ENCODE measurements at regions not wholly inside any gene's neighbourhood (a gene's known extent, or its start where the extent isn't known, plus 50 kb on each side); places are given as distances from the start of the nearest gene placed in this dataset.

DNA sequence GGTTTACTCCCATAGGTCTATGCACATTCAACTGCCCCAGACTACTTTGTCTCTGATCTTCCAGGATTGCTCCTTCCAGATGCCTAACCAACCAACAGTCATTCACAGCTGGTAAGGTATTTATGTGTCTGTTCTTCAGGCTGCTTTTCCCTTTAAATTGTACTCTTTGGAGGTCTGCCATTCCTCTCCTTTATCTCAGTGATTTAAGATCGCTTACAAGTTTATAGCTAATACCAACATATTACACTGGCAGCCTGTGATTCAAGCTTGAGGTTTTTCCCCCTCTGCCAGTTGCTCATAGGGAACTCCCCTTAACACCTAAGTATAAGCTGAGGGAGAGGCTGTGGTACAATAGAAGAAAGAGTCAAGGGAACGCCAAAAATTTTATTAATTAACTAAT is 711.7 kb upstream of the EDIL3 start:
- H3K4me3 ChIP-seq (ENCODE audit: low read length), result no peak overlapping the region
- no peak for DNase-seq (ENCODE audit: low read depth)
- TF ChIP-seq, protein P1, sequence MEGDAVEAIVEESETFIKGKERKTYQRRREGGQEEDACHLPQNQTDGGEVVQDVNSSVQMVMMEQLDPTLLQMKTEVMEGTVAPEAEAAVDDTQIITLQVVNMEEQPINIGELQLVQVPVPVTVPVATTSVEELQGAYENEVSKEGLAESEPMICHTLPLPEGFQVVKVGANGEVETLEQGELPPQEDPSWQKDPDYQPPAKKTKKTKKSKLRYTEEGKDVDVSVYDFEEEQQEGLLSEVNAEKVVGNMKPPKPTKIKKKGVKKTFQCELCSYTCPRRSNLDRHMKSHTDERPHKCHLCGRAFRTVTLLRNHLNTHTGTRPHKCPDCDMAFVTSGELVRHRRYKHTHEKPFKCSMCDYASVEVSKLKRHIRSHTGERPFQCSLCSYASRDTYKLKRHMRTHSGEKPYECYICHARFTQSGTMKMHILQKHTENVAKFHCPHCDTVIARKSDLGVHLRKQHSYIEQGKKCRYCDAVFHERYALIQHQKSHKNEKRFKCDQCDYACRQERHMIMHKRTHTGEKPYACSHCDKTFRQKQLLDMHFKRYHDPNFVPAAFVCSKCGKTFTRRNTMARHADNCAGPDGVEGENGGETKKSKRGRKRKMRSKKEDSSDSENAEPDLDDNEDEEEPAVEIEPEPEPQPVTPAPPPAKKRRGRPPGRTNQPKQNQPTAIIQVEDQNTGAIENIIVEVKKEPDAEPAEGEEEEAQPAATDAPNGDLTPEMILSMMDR (conservative IDR thresholded peaks at IDR 0.05; ENCODE audit: low read length), result no peak

DNA sequence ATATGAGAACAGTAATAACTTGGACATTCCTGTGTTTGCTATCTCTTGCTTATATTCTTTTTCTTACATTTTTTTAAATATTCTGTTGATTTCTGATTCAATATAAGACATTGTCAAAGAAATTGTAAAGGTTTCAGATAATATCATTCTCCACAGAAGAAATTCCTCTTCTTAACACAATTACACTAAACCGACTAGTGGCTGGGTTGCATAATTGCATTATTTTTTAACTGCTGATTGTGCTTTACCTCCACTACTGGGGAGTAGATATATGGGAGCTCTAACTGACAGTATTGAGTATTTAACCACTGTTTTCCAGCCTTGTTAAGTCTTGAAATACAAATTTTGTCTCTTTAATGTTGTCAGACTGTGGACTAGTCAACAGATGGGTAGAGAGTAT is 723.8 kb upstream of the EDIL3 start:
- TF ChIP-seq, protein P1 (conservative IDR thresholded peaks at IDR 0.05; ENCODE audit: low read length), result no peak
- no peak overlapping the region for H3K4me3 ChIP-seq (ENCODE audit: low read length)
- DNase-seq (ENCODE audit: low read depth), result no peak

DNA sequence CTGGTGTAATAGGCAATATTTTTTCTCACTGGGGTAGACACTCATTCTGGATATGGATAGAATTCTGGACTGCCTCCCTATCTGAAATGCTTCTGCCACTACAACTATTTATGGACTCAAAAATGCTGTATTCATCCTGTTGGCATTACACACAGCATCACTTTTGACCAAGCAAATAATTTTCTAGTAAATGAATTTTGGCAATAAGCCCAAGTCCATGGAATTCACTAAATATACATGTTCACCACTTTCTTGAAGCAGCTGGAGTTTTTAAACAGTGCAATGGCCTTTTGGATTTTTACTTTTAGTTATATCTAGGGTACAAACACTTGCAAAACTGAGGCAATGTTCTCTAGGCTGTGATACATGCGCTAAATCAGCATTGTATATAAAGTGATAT is 724.9 kb upstream of the EDIL3 start:
- DNase-seq (ENCODE audit: low read depth), result no peak
- no peak overlapping the region for H3K4me3 ChIP-seq (ENCODE audit: low read length)
- TF ChIP-seq, protein P1 (conservative IDR thresholded peaks at IDR 0.05; ENCODE audit: low read length), result no peak

DNA sequence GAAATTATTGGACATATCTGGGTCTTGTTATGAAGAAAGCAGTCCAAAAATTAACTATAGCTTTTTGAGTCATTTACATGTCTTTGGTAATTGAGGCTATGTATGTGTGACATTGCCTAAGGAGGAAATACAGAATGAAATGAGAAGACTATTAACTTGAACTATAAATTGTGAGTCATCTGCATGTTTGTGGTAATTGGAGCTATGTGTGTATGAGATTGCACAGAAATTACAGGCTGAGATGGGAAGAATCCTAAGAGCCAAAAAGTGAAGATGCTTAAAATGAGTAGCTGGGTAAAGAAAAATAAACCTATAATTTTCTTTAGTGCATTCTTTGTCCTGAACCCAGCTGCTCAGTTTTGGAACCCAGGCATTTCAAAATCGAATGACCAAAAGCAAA is 747.6 kb upstream of the EDIL3 start:
- DNase-seq (ENCODE audit: low read depth), result no peak
- TF ChIP-seq, protein P1 (conservative IDR thresholded peaks at IDR 0.05; ENCODE audit: low read length), result no peak
- H3K4me3 ChIP-seq (ENCODE audit: low read length), result no peak overlapping the region

DNA sequence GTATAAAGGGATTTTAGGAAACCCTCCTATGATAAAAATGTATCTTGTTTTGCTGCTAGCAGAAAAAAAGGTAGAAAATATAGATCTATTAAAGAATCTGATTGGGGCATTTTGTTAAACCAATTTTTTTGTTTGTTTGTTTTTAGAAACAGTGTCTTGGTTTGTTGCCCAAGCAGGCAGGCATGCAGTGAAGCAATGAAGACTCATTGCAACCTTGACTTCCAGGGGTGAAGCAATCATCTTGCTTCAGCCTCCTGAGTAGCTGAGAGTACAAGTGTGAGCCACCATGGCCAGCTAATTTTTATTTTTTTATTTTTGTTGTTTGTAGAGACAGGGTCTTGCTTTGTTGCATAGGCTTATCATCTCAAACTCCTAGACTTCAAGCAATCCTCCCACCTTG is 755.8 kb upstream of the EDIL3 start:
- H3K4me3 ChIP-seq (ENCODE audit: low read length), result no peak overlapping the region
- TF ChIP-seq, protein P1 (conservative IDR thresholded peaks at IDR 0.05; ENCODE audit: low read length), result no peak

DNA sequence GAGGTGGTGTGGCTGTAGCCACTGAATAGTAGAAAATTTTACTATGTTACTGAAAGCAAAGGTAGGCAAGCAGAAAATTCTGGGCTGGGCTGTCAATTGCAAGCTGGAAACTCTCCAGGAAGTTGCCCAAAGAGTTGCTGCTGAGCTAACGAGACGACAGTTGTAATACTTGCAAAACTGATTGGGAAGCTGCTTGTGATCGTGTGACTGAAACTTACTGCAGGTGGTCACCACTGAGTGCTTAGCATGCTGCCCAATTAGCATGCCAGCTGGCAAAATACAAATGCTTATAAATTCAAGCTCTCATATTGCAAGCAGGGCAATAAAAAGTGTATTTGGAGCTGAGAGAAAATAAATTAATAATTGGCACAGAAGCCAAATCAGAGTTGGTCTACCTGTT is 758.5 kb upstream of the EDIL3 start:
- no peak for DNase-seq (ENCODE audit: low read depth)
- H3K4me3 ChIP-seq (ENCODE audit: low read length), result no peak overlapping the region
- TF ChIP-seq, protein P1 (conservative IDR thresholded peaks at IDR 0.05; ENCODE audit: low read length), result no peak

More for the DNA sequence above, 755.8 kb upstream of the EDIL3 start:
- DNase-seq (ENCODE audit: low read depth), result no peak

DNA sequence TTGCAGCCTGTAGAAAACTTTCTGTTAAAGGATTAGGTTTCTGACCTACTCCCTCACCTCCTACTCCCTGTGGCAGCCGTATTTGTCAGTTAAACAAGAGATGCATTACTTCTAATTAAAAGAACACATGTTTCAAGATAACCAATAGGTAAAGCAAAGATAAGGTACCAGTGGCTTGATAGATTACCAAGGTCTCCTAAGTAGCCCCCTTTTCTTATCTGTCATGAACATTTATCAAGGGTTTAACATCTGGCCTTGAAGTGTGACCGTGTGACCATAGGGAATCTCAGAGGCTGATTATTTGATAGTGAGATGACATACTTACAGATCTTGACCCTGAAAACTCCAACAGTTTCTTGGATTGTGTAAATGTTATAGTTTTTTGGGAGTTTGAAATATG is 764.0 kb upstream of the EDIL3 start:
- H3K4me3 ChIP-seq (ENCODE audit: low read length), result no peak overlapping the region
- no peak for DNase-seq (ENCODE audit: low read depth)
- TF ChIP-seq, protein P1 (conservative IDR thresholded peaks at IDR 0.05; ENCODE audit: low read length), result no peak

Measured in AG10803 (cell line).